ENCODE measurements at regions not wholly inside any gene's neighbourhood (a gene's known extent, or its start where the extent isn't known, plus 50 kb on each side); places are given as distances from the start of the nearest gene placed in this dataset.

- DNase-seq (peak; percentile 71), ATAC-seq (ENCODE audit: low read depth) (peak; percentile 56)
- peak overlapping the region; percentile 99 for H4K91ac ChIP-seq (ENCODE audit: insufficient read depth, low read depth, low read length)
- intact Hi-C loops (cut with micrococcal nuclease) = no loop called here
- no peak overlapping the region for H3K9ac ChIP-seq (ENCODE audit: low read depth, low read length)
- TF ChIP-seq POLR2A (IDR thresholded peaks at IDR 0.05; ENCODE audit: low read depth, low read length) = no peak
- TF ChIP-seq BHLHE40 (IDR thresholded peaks at IDR 0.05; ENCODE audit: low read depth, low read length) = no peak
- no peak for TF ChIP-seq CHD1 (IDR thresholded peaks at IDR 0.05; ENCODE audit: low read depth, low read length)
- no peak for TF ChIP-seq SMC3 (IDR thresholded peaks at IDR 0.05; ENCODE audit: low read depth, low read length)
- H3K4me1 ChIP-seq (ENCODE audit: control insufficient read depth, insufficient read depth, low read length) = peaks cover 8% of the 10 kb centered on the region; the same call in 1 of the 2 replicates
- dilution Hi-C loops (cut with HindIII; ENCODE audit: low sequenced_read_pairs, unreplicated experiment) = no loop called here
- no peak overlapping the region for H3K4me2 ChIP-seq (ENCODE audit: low read depth, low read length)
- BruUV-seq (replicated peaks) = no TSS peak
- H3K4me3 ChIP-seq (ENCODE audit: insufficient read depth, low read depth, low read length) = no peak overlapping the region
- no peaks in the 10 kb centered on the region; the same call in 1 of the 2 replicates for H3K36me3 ChIP-seq (ENCODE audit: control insufficient read depth, insufficient read depth, low read length)
- no peaks in the 10 kb centered on the region; the same call in 1 of the 2 replicates for H3K9me1 ChIP-seq (ENCODE audit: insufficient read depth, low read length)
- H3K4ac ChIP-seq (ENCODE audit: low read depth, low read length) = peak overlapping the region; percentile 99
- no CpG with 5 or more reads among the region's 1 CpG for WGBS, 2 experiments (ENCODE audit: extremely low coverage in 2 of 2, insufficient read length in 1 of 2)
- peaks cover 5% of the 10 kb centered on the region; the same call in 1 of the 2 replicates for H3K9me3 ChIP-seq (ENCODE audit: control insufficient read depth, insufficient read depth, low read length)
- peak overlapping the region; percentile 98 for H3K14ac ChIP-seq (replicated peaks; ENCODE audit: low read depth, low read length)
- H2BK120ac ChIP-seq (ENCODE audit: low read depth, low read length) = peak overlapping the region; percentile 100
- H3K56ac ChIP-seq (ENCODE audit: extremely low read depth, insufficient read depth, low read length) = peak overlapping the region; percentile 94
- no peak overlapping the region for H2AK9ac ChIP-seq (replicated peaks; ENCODE audit: low read depth, low read length, poor library complexity)
- H2BK20ac ChIP-seq (ENCODE audit: low read depth, low read length) = peak overlapping the region; percentile 100
- H2BK15ac ChIP-seq (ENCODE audit: low read depth, low read length) = peak overlapping the region; percentile 98; the same call in 2 of the 3 replicates
- ChIA-PET CTCF (no interaction called here), POLR2A (ENCODE audit: unreplicated experiment) (no interaction called here)
- H2BK5ac ChIP-seq (ENCODE audit: low read depth, low read length, poor library complexity, severe bottlenecking) = peak overlapping the region; percentile 100
- H4K5ac ChIP-seq (ENCODE audit: low read depth, low read length) = peak overlapping the region; percentile 99
- H3K79me1 ChIP-seq (ENCODE audit: low read depth in 1 of 2, low read length in 2 of 2) = no peaks in the 10 kb centered on the region; a peak in 1 of 4 replicates
- in situ Hi-C loops (cut with MboI; ENCODE audit: low sequenced_read_pairs) = no loop called here
- H3K18ac ChIP-seq (ENCODE audit: low read depth, low read length) = peak overlapping the region; percentile 99
- H2AFZ ChIP-seq (replicated peaks; ENCODE audit: low read length, poor library complexity) = peak overlapping the region; percentile 51
- H3K27me3 ChIP-seq (ENCODE audit: control insufficient read depth, insufficient read depth, low read length) = no peaks in the 10 kb centered on the region
- H2AK5ac ChIP-seq (ENCODE audit: low read depth, low read length) = peak overlapping the region; percentile 100; the same call in 1 of the 2 replicates
- H4K20me1 ChIP-seq (ENCODE audit: insufficient read depth, low read length) = no peaks in the 10 kb centered on the region
- H3K23ac ChIP-seq (ENCODE audit: low read depth, low read length) = peak overlapping the region; percentile 100
- H3K27ac ChIP-seq (ENCODE audit: insufficient read depth, low read length) = peak overlapping the region; percentile 97
- H4K8ac ChIP-seq (ENCODE audit: low read depth in 2 of 2, low read length in 2 of 2) = peak overlapping the region; percentile 98 to 100
These were observed 546.7 kb upstream of the LRRN3 start for GRCh38 chr7:110544194-110544593.
